HCT116 (cell line): ENCODE measurements at regions not wholly inside any gene's neighbourhood (a gene's known extent, or its start where the extent isn't known, plus 50 kb on each side); places are given as distances from the start of the nearest gene placed in this dataset.

Source experiments
- ATAC-seq: fragments of 200-7000 bp; cut with Tn5 transposase; 2 replicates; pipeline ENCODE4 v1.9.1; 2020; ENCODE audit warnings: mild to moderate bottlenecking, moderate library complexity
- BruUV-seq: library from RNA; stranded (reverse); fragments of 400-500 nt; replicated peaks from 2 replicates; lab custom pipeline; 2021; lab: Mats Ljungman, UMichigan
- CTCF ChIA-PET: fragments of 300-600 bp; sonication (Branson Sonifier 250); formaldehyde crosslinking; loops from one replicate; lab custom pipeline; 2021; ENCODE audit warnings: antibody characterized with exemption; lab: Charles Lee
- POLR2A ChIA-PET: fragments of 300-600, 350-600 bp; sonication (Branson Sonifier 250); formaldehyde crosslinking; loops from one replicate; lab custom pipeline; 2021; ENCODE audit warnings: antibody characterized with exemption; lab: Charles Lee
- RAD21 ChIA-PET, 2 experiments: fragments of 300-600 bp; sonication (Branson Sonifier 250); formaldehyde crosslinking; loops; one replicate each; lab custom pipeline; 2023; ENCODE audit warnings: low total read pairs in 2 of 2; ENCODE audit not compliant: uncharacterized antibody in 2 of 2, unreplicated experiment in 2 of 2, low non-redundant PET in 1 of 2; lab: Charles Lee
- DNase-seq: peaks from one replicate; pipeline ENCODE4 v3.0.0-alpha.2; 2010; ENCODE audit warnings: low read depth, low spot score
- H2AFZ ChIP-seq: fragments of 200-600 bp; shearing (Covaris generic), sonication (generic); 2 replicates; pipeline ENCODE4 v1.6.1; 2017; ENCODE audit warnings: low read depth, mixed run types, mixed read lengths, antibody characterized with exemption, low read length; ENCODE audit not compliant: poor library complexity, severe bottlenecking
- H3K27ac ChIP-seq: 2 replicates; pipeline ENCODE4 v1.5.1; 2012; ENCODE audit warnings: low read depth, low read length
- H3K27me3 ChIP-seq: fragments of 200-600 bp; sonication (generic); 2 replicates; pipeline ENCODE4 v1.6.1; 2016; ENCODE audit warnings: mixed run types, low read length, mixed read lengths; ENCODE audit not compliant: insufficient read depth
- H3K36me3 ChIP-seq, 2 experiments: fragments of 200-500 bp in 1 of 2; fragments of 200-600 bp in 1 of 2; sonication (Bioruptor generic) in 1 of 2; sonication (generic) in 1 of 2; 2 replicates each; pipeline versions ENCODE4 v1.5.1 to v1.6.1; 2014 to 2016; ENCODE audit warnings: low read length in 2 of 2, inconsistent platforms in 1 of 2, mixed read lengths in 1 of 2, mixed run types in 1 of 2; ENCODE audit not compliant: insufficient read depth in 2 of 2, control insufficient read depth in 1 of 2
- H3K4me1 ChIP-seq, 2 experiments: fragments of 200-600 bp in 1 of 2; sonication (generic) in 1 of 2; 2 replicates each; pipeline versions ENCODE4 v1.5.1 to v1.6.1; 2012 to 2017; ENCODE audit warnings: low read length in 2 of 2, inconsistent platforms in 1 of 2, mild to moderate bottlenecking in 1 of 2, mixed read lengths in 1 of 2, mixed run types in 1 of 2, moderate library complexity in 1 of 2; ENCODE audit not compliant: insufficient read depth in 2 of 2, control insufficient read depth in 1 of 2
- H3K4me2 ChIP-seq: fragments of 200-600 bp; sonication (generic); 2 replicates; pipeline ENCODE4 v1.6.1; 2017; ENCODE audit warnings: mixed run types, low read length, mixed read lengths
- H3K4me3 ChIP-seq, 2 experiments: fragments of 200-600 bp in 1 of 2; sonication (generic) in 1 of 2; replicated peaks in 1 of 2; 2 replicates each; pipeline ENCODE4 v1.5.1; 2011 to 2016; ENCODE audit warnings: low read length in 2 of 2, control low read depth in 1 of 2, low read depth in 1 of 2, mild to moderate bottlenecking in 1 of 2, mixed read lengths in 1 of 2, mixed run types in 1 of 2
- H3K79me2 ChIP-seq: fragments of 200-600 bp; sonication (generic); 2 replicates; pipeline ENCODE4 v1.6.1; 2017; ENCODE audit warnings: mild to moderate bottlenecking, mixed run types, low read length, moderate library complexity, mixed read lengths; ENCODE audit not compliant: insufficient read depth
- H3K9ac ChIP-seq: fragments of 200-600 bp; sonication (generic); 2 replicates; pipeline ENCODE4 v1.6.1; 2016; ENCODE audit warnings: low read length, mixed read lengths
- H3K9me2 ChIP-seq: fragments of 200-600 bp; sonication (generic), shearing (Covaris generic); 2 replicates; pipeline ENCODE4 v1.6.1; 2017; ENCODE audit warnings: mixed run types, mild to moderate bottlenecking, moderate library complexity; ENCODE audit not compliant: insufficient read depth
- H3K9me3 ChIP-seq, 2 experiments: fragments of 200-500 bp in 1 of 2; fragments of 200-600 bp in 1 of 2; sonication (Bioruptor generic) in 1 of 2; sonication (generic) in 1 of 2; 2 replicates each; pipeline ENCODE4 v1.6.1; 2014 to 2017; ENCODE audit warnings: low read length in 2 of 2, mixed read lengths in 2 of 2, inconsistent platforms in 1 of 2, low read depth in 1 of 2, mild to moderate bottlenecking in 1 of 2, mixed run types in 1 of 2, moderate library complexity in 1 of 2; ENCODE audit not compliant: control insufficient read depth in 1 of 2, insufficient read depth in 1 of 2
- H4K20me1 ChIP-seq: fragments of 200-600 bp; sonication (generic), shearing (Covaris generic); 2 replicates; pipeline ENCODE4 v1.6.1; 2017; ENCODE audit warnings: mixed run types, mild to moderate bottlenecking, moderate library complexity; ENCODE audit not compliant: insufficient read depth
- ATF3 ChIP-seq: IDR thresholded peaks from 2 replicates; pipeline ENCODE4 v1.6.1; 2012
- EZH2phosphoT487 ChIP-seq: fragments of 200-600 bp; IDR thresholded peaks from 2 replicates; pipeline ENCODE4 v1.6.1; 2018; ENCODE audit warnings: antibody characterized with exemption, borderline replicate concordance
- FOSL1 ChIP-seq: IDR thresholded peaks from 2 replicates; pipeline ENCODE4 v1.6.1; 2012; ENCODE audit warnings: low read depth
- JUND ChIP-seq: IDR thresholded peaks from 2 replicates; pipeline ENCODE4 v1.6.1; 2012
- MAX ChIP-seq: IDR thresholded peaks from 2 replicates; pipeline ENCODE4 v1.6.1; 2012
- POLR2A ChIP-seq: IDR thresholded peaks from 2 replicates; pipeline ENCODE4 v1.7.0; 2011; ENCODE audit warnings: borderline replicate concordance; ENCODE audit not compliant: insufficient read depth, insufficient read length; ENCODE audit errors: extremely low read depth
- POLR2AphosphoS5 ChIP-seq: IDR thresholded peaks from 2 replicates; pipeline ENCODE4 v1.6.1; 2011; ENCODE audit warnings: mild to moderate bottlenecking, low read depth, low read length, moderate library complexity
- SP1 ChIP-seq: IDR thresholded peaks from 2 replicates; pipeline ENCODE4 v1.6.1; 2012; ENCODE audit warnings: low read depth
- SRF ChIP-seq: IDR thresholded peaks from 2 replicates; pipeline ENCODE4 v1.6.1; 2012; ENCODE audit warnings: low read depth
- TCF7L2 ChIP-seq: IDR thresholded peaks from 2 replicates; pipeline ENCODE4 v1.7.0; 2011; ENCODE audit warnings: borderline replicate concordance, inconsistent platforms; ENCODE audit not compliant: insufficient read depth, insufficient read length; ENCODE audit errors: extremely low read depth
- ZBTB33 ChIP-seq: IDR thresholded peaks from 2 replicates; pipeline ENCODE4 v1.6.1; 2011; ENCODE audit warnings: mild to moderate bottlenecking, low read length, moderate library complexity; ENCODE audit not compliant: insufficient replicate concordance; ENCODE audit errors: extremely low read depth
- ZNF274 ChIP-seq: fragments of 200-500 bp; sonication (Bioruptor generic); IDR thresholded peaks from 2 replicates; pipeline ENCODE4 v1.6.1; 2014; ENCODE audit warnings: mild to moderate bottlenecking, low read depth, low read length, inconsistent platforms
- intact Hi-C: fragments of 100-400 bp; cut with micrococcal nuclease; formaldehyde crosslinking; loops from 2 replicates; pipeline ENCODE4 v1.10.0; 2022
- TF ChIP-seq, protein P1 (sequence below), 3 experiments: fragments of 200-600 bp in 1 of 3; sonication (generic) in 1 of 3; IDR thresholded peaks in 2 of 3; conservative IDR thresholded peaks in 1 of 3; 2 replicates each; pipeline ENCODE4 v1.5.1; 2012 to 2017; ENCODE audit warnings: low read depth in 2 of 3, low read length in 2 of 3, antibody characterized with exemption in 1 of 3, borderline replicate concordance in 1 of 3, control low read depth in 1 of 3, mild to moderate bottlenecking in 1 of 3, mixed read lengths in 1 of 3, mixed run types in 1 of 3, moderate library complexity in 1 of 3; ENCODE audit not compliant: insufficient read depth in 1 of 3
- TF ChIP-seq, protein P2 (sequence below): IDR thresholded peaks from 2 replicates; pipeline ENCODE4 v1.6.1; 2012; ENCODE audit warnings: low read depth

DNA sequence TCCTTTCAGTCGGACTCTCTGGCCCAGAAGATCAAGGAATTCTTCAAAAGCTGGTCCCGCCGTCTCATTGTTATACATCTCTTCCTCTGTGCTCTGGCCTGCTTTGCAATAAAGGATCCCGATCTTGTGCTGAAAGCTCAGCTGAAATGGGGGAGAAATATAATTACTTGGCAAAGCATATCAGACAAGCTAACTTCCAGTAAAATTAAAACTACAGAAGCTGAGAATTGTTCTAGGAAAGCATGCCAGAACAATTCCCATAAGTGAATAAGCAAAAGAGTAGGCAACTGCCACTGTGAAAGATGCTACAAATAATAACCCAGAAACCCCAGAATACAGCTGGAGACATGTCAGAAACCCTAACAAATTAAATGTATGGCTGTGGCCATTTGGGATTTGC, 146.1 kb downstream of the SIPA1L2 start:
- no TSS peak for BruUV-seq
- Histone ChIP-seq H3K4me3 (no peak overlapping the region), H3K36me3 (no peaks in the 10 kb centered on the region), H3K9me2 (no peaks in the 10 kb centered on the region), H3K27ac (no peak overlapping the region), H2AFZ (no peak overlapping the region), H3K79me2 (no peaks in the 10 kb centered on the region), H3K4me2 (no peak overlapping the region), H3K9ac (no peak overlapping the region), H4K20me1 (no peaks in the 10 kb centered on the region), H3K4me1 (no peaks in the 10 kb centered on the region), H3K9me3 (no peaks in the 10 kb centered on the region), H3K27me3 (no peaks in the 10 kb centered on the region)
- intact Hi-C loops = no loop called here
- DNase-seq (no peak), ATAC-seq (no peak)
- CTCF ChIA-PET = no interaction called here
- POLR2A ChIA-PET = no interaction called here
- RAD21 ChIA-PET = no interaction called here
- TF ChIP-seq SP1 = no peak
- TF ChIP-seq TCF7L2 = no peak
- no peak for TF ChIP-seq EZH2phosphoT487
- TF ChIP-seq ZBTB33 = no peak
- no peak for TF ChIP-seq POLR2A
- TF ChIP-seq JUND = no peak
- TF ChIP-seq MAX = no peak
- TF ChIP-seq, protein P1, sequence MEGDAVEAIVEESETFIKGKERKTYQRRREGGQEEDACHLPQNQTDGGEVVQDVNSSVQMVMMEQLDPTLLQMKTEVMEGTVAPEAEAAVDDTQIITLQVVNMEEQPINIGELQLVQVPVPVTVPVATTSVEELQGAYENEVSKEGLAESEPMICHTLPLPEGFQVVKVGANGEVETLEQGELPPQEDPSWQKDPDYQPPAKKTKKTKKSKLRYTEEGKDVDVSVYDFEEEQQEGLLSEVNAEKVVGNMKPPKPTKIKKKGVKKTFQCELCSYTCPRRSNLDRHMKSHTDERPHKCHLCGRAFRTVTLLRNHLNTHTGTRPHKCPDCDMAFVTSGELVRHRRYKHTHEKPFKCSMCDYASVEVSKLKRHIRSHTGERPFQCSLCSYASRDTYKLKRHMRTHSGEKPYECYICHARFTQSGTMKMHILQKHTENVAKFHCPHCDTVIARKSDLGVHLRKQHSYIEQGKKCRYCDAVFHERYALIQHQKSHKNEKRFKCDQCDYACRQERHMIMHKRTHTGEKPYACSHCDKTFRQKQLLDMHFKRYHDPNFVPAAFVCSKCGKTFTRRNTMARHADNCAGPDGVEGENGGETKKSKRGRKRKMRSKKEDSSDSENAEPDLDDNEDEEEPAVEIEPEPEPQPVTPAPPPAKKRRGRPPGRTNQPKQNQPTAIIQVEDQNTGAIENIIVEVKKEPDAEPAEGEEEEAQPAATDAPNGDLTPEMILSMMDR (IDR thresholded peaks at IDR 0.05 in 2 of 3, conservative IDR thresholded peaks at IDR 0.05 in 1 of 3; ENCODE audit: borderline replicate concordance in 1 of 3, insufficient read depth in 1 of 3, low read depth in 2 of 3, low read length in 2 of 3) = no peak
- TF ChIP-seq, protein P2, sequence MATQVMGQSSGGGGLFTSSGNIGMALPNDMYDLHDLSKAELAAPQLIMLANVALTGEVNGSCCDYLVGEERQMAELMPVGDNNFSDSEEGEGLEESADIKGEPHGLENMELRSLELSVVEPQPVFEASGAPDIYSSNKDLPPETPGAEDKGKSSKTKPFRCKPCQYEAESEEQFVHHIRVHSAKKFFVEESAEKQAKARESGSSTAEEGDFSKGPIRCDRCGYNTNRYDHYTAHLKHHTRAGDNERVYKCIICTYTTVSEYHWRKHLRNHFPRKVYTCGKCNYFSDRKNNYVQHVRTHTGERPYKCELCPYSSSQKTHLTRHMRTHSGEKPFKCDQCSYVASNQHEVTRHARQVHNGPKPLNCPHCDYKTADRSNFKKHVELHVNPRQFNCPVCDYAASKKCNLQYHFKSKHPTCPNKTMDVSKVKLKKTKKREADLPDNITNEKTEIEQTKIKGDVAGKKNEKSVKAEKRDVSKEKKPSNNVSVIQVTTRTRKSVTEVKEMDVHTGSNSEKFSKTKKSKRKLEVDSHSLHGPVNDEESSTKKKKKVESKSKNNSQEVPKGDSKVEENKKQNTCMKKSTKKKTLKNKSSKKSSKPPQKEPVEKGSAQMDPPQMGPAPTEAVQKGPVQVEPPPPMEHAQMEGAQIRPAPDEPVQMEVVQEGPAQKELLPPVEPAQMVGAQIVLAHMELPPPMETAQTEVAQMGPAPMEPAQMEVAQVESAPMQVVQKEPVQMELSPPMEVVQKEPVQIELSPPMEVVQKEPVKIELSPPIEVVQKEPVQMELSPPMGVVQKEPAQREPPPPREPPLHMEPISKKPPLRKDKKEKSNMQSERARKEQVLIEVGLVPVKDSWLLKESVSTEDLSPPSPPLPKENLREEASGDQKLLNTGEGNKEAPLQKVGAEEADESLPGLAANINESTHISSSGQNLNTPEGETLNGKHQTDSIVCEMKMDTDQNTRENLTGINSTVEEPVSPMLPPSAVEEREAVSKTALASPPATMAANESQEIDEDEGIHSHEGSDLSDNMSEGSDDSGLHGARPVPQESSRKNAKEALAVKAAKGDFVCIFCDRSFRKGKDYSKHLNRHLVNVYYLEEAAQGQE = no peak
- TF ChIP-seq FOSL1 = no peak
- TF ChIP-seq ZNF274 = no peak
- no peak for TF ChIP-seq POLR2AphosphoS5
- TF ChIP-seq SRF = no peak
- no peak for TF ChIP-seq ATF3
